Brain microvascular endothelial cell (primary cell): ENCODE measurements at regions not wholly inside any gene's neighbourhood (a gene's known extent, or its start where the extent isn't known, plus 50 kb on each side); places are given as distances from the start of the nearest gene placed in this dataset.

Source experiments
- DNase-seq: peaks from one replicate; pipeline ENCODE4 v3.0.0-alpha.2; 2020
- H3K27ac ChIP-seq: fragments of 250-450 bp; sonication (Bioruptor Pico); 2 replicates; pipeline ENCODE4 v1.5.1; 2020; ENCODE audit warnings: mild to moderate bottlenecking, moderate library complexity
- H3K27me3 ChIP-seq: fragments of 250-450 bp; sonication (Bioruptor Pico); replicated peaks from 2 replicates; pipeline ENCODE4 v1.5.1; 2020; ENCODE audit warnings: mild to moderate bottlenecking
- H3K36me3 ChIP-seq: fragments of 250-450 bp; sonication (Bioruptor Pico); replicated peaks from 2 replicates; pipeline ENCODE4 v1.5.1; 2020; ENCODE audit warnings: mild to moderate bottlenecking
- H3K4me3 ChIP-seq: 2 replicates; pipeline ENCODE4 v1.5.1; 2011; ENCODE audit warnings: low read depth, mild to moderate bottlenecking, control low read depth, low read length, moderate library complexity
- in situ Hi-C: cut with HindIII; loops from 2 replicates; pipeline ENCODE4 v1.10.0; 2017; ENCODE audit warnings: low sequenced_read_pairs, low pct_ligation_motif_present
- TF ChIP-seq, protein P1 (sequence below): IDR thresholded peaks from 2 replicates; pipeline ENCODE4 v1.5.1; 2011; ENCODE audit warnings: low read depth, mild to moderate bottlenecking, moderate library complexity, low read length, control low read depth, inconsistent platforms; ENCODE audit errors: missing control alignments

DNA sequence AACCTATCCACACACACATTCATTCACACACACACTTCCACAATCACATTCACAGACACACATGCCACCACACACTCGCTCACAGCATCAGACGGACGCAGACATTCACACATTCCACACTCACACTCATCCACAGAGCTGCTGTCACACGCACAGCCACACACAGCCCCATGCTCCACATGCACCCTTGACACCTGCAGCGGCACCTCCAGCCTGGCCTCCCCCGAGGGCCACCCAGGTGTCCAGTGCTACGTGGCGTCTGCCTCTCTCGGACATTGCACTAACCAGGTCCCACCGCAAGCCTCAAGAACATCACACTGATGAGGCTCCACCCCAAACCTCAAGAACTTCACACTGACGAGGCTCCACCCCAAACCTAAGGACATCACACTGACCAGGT is 155.2 kb downstream of the RBFOX3 start:
- in situ Hi-C loops = no loop called here
- no peak for DNase-seq
- no peaks in the 10 kb centered on the region for H3K36me3 ChIP-seq
- H3K27ac ChIP-seq = no peak overlapping the region
- no peak overlapping the region for H3K4me3 ChIP-seq
- TF ChIP-seq, protein P1, sequence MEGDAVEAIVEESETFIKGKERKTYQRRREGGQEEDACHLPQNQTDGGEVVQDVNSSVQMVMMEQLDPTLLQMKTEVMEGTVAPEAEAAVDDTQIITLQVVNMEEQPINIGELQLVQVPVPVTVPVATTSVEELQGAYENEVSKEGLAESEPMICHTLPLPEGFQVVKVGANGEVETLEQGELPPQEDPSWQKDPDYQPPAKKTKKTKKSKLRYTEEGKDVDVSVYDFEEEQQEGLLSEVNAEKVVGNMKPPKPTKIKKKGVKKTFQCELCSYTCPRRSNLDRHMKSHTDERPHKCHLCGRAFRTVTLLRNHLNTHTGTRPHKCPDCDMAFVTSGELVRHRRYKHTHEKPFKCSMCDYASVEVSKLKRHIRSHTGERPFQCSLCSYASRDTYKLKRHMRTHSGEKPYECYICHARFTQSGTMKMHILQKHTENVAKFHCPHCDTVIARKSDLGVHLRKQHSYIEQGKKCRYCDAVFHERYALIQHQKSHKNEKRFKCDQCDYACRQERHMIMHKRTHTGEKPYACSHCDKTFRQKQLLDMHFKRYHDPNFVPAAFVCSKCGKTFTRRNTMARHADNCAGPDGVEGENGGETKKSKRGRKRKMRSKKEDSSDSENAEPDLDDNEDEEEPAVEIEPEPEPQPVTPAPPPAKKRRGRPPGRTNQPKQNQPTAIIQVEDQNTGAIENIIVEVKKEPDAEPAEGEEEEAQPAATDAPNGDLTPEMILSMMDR = no peak
- no peaks in the 10 kb centered on the region for H3K27me3 ChIP-seq

DNA sequence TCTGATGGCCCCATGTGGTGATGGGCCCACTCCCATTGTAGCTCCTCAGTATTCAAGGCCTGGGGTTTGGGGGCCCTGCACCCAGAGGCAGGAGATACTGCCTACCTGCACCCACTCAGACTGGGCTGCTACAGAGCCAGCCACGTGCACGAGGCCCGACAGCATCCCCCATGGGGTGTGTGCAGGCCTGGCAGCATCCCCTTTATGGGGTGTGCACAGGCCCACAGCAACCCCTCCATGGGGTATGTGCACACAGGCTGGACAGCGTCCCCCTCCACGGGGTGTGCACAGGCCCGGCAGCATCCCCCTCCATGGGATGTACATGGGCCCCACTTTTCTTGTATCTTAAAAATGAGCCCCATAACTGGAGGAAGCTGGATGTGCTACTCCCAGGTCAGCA is 156.0 kb downstream of the RBFOX3 start:
- Histone ChIP-seq H3K27ac (no peak overlapping the region), H3K4me3 (no peak overlapping the region), H3K27me3 (no peaks in the 10 kb centered on the region), H3K36me3 (no peaks in the 10 kb centered on the region)
- TF ChIP-seq, protein P1 = no peak
- DNase-seq = no peak
- in situ Hi-C loops = no loop called here

DNA sequence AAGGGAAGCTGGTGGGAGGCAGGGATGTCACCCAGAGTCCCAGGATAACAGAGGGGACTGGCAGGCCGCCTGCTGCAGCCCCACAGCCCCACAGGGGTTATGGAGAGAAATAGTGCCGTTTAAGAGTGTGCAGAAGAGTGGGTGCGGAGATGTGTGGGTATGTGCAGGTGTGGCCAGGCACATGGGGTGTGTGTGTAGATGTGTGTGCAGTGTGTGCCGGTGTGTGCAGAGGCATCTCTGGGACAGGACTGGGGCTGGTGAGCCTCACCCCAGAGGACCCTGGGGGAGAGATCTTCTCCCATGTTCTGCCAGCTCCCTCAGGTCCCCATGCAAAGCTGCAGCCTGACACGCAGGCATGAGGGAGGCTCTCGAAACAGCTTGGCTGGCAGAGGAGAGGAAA is 157.4 kb downstream of the RBFOX3 start:
- TF ChIP-seq, protein P1 = no peak
- Histone ChIP-seq H3K27me3 (no peaks in the 10 kb centered on the region), H3K36me3 (no peaks in the 10 kb centered on the region), H3K4me3 (no peak overlapping the region), H3K27ac (no peak overlapping the region)
- no peak for DNase-seq
- in situ Hi-C loops = no loop called here

DNA sequence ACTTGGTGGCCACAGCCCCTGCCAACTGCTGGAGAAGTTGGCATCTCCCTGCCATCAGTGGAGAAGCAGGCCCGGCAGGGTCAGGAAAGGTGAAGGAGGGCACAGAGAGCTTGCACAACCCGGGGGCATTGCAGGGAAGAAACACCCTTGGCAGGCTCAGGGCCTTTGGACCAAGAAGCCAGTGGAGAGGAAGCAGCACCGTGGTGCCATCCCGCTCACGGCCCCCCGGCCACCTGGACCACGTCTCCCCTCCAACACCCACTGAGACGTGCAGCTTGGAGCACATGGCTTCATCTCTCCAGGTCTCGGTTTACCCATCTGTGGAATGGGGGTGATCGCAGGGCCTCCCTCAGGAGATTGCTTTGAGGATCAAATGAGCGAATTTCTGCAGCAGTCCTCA is 158.1 kb downstream of the RBFOX3 start:
- Histone ChIP-seq H3K36me3 (no peaks in the 10 kb centered on the region), H3K4me3 (no peak overlapping the region), H3K27ac (no peak overlapping the region), H3K27me3 (no peaks in the 10 kb centered on the region)
- in situ Hi-C loops = no loop called here
- DNase-seq = no peak
- TF ChIP-seq, protein P1 = no peak

DNA sequence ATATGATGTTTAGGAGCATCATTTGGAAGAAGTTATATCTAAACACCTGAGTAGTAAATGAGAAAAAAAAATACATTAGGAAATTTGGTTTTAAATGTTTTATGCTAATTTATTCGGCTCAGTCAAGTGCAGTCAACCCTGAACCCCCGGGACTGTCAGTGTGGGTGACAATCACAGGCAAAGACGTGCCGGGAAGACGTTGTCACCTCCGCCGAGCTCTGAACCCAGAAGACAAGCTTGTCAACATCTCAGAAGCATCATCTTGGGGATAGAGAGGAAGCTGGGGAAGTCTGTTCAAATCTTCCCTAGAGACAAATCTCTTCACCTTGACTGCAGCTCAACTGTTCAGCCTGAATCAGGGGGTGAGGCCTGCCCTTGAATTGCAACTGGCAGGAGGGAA is 159.7 kb downstream of the RBFOX3 start:
- Histone ChIP-seq H3K27ac (no peak overlapping the region), H3K4me3 (no peak overlapping the region), H3K27me3 (no peaks in the 10 kb centered on the region), H3K36me3 (no peaks in the 10 kb centered on the region)
- TF ChIP-seq, protein P1 = no peak
- in situ Hi-C loops = no loop called here
- DNase-seq = no peak

DNA sequence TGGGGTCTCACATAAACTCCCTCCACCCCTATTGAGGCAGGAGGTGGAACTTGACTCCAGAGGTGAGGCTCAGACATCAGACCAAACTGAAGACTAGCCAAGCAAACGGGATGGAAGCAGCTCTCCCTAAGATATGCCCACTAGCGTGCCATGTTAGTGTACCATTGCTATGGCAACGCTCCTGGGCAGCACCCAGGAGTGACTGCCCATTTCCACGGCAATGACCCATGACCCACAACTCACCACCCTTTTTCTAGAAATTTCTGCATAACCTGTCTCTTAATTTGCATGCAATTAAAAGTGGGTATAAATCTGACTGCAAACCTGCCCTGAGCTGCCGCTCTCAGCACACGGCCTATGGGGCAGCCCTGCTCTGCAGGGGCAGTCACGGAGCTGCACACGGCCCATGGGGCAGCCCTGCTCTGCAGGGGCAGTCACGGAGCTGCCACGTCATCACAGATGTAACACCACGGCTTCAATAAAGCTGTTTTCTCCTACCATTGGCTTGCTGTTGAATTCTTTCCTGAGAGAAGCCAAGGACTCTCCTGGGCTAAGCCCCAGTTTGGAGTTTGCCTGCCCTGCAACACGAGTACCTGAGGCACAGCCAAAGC is 164.3 kb downstream of the RBFOX3 start:
- TF ChIP-seq, protein P1 = no peak
- H3K27ac ChIP-seq = no peak overlapping the region
- no peaks in the 10 kb centered on the region for H3K27me3 ChIP-seq
- DNase-seq = no peak
- in situ Hi-C loops = no loop called here
- H3K36me3 ChIP-seq = no peaks in the 10 kb centered on the region
- H3K4me3 ChIP-seq = no peak overlapping the region
